GM12891 (cell line): ENCODE measurements at regions not wholly inside any gene's neighbourhood (a gene's known extent, or its start where the extent isn't known, plus 50 kb on each side); places are given as distances from the start of the nearest gene placed in this dataset.

Source experiments
- DNase-seq: peaks from one replicate; pipeline ENCODE4 v3.0.0; 2011; ENCODE audit warnings: low spot score; ENCODE audit not compliant: insufficient read length
- FAIRE-seq: peaks from 2 replicates; lab custom pipeline; 2011; peaks lifted over from hg19 to GRCh38; lab: Jason Lieb, UNC
- PAX5 ChIP-seq: IDR thresholded peaks from 2 replicates; pipeline ENCODE4 v1.6.1; 2011; ENCODE audit warnings: low read length, moderate library complexity, mild to moderate bottlenecking; ENCODE audit not compliant: insufficient read depth, severe bottlenecking
- POLR2A ChIP-seq: IDR thresholded peaks from 2 replicates; pipeline ENCODE4 v1.6.1; 2011; ENCODE audit warnings: low read depth, low read length, control low read depth
- POLR2AphosphoS5 ChIP-seq: IDR thresholded peaks from 2 replicates; pipeline ENCODE4 v1.6.1; 2011; ENCODE audit warnings: low read depth, low read length, control low read depth
- POU2F2 ChIP-seq: IDR thresholded peaks from 2 replicates; pipeline ENCODE4 v1.6.1; 2011; ENCODE audit warnings: low read depth, mild to moderate bottlenecking, control low read depth, low read length, moderate library complexity
- SPI1 ChIP-seq: IDR thresholded peaks from 2 replicates; pipeline ENCODE4 v1.6.1; 2011; ENCODE audit warnings: low read depth, low read length, control low read depth
- TAF1 ChIP-seq: IDR thresholded peaks from 2 replicates; pipeline ENCODE4 v1.6.1; 2011; ENCODE audit warnings: low read depth, low read length, control low read depth

DNA sequence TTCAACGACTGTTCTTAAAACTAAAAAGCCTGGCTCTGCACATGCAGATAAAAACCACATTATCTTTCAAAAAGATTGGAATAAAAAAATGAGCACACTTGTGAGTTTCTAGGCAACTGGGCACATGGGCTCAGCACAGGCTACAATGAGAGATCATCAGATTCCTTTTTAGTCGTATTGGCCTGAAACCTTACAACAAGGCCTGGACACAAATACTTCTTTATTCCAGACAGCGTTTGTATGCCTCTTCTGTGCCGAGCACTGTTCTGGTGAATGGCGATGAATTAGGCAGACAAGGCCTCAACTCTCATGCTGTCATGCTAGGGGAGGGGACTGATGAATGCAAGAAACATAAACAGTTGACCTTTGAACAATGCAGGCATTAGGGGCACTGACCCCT, 463.0 kb downstream of the AACS start:
- no peak for TF ChIP-seq SPI1
- no peak for TF ChIP-seq POLR2A
- no peak for TF ChIP-seq TAF1
- TF ChIP-seq PAX5, result no peak
- no peak for TF ChIP-seq POLR2AphosphoS5
- no peak for TF ChIP-seq POU2F2
- FAIRE-seq (no peak), DNase-seq (no peak)

DNA sequence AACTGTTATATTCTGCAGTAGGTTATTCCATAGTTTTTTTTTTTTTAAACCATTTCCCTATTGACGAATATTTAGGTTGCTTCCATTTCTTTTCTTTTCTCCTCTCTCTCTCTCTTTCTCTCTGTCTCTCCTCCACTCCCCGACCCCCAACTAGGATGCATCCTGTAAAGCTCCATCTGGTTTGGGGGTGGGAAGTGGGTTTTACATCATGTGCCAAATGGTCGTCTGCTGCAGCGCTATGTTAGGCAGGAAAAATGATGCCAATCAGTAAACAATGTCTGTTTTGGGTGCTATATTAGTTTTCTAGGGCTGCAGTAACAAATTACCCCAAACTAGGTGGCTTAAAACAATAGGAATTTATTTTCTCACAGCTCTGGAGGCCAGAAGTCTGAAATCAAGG, 465.0 kb downstream of the AACS start:
- FAIRE-seq, result no peak
- no peak for DNase-seq
- TF ChIP-seq POLR2A, result no peak
- TF ChIP-seq PAX5, result no peak
- no peak for TF ChIP-seq SPI1
- TF ChIP-seq POLR2AphosphoS5, result no peak
- TF ChIP-seq POU2F2, result no peak
- no peak for TF ChIP-seq TAF1

DNA sequence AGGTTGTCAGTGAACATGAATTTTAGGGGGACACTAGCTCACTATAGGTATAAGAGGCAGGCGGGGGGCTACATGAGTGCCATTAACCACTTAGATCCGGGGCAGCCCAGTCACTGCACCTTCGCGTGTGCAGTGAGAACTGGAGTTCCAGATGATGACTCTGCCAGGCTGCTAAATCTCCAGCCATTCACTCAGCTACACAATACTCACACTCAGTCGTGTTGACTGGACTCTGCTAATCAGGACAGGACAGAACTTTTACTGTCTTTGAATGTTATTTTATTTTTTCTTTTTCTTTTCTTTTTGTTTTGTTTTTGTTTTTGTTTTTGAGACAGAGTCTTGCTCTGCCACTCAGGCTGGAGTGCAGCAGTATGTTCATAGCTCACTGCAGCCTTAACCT, 465.6 kb downstream of the AACS start:
- DNase-seq, result no peak
- FAIRE-seq, result no peak
- no peak for TF ChIP-seq POU2F2
- TF ChIP-seq POLR2AphosphoS5, result no peak

DNA sequence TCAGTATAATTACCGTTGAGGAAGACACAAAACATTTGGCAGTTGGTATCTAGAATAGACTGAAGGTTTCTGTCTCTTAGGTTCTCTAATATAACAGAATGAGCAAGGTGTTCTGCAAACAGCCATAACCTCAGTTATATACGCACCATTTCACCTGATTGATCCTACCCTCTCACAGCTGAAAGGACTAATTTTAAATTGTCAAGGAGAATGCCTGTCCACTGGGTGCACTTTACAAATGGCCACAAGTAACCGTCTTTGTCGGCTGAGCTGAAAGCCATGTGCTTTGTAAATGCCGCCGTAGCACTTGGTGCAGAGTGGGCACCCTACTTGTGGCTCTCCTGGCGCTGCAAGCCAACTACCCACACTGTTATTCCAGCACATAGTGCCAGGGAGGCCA, 466.3 kb downstream of the AACS start:
- TF ChIP-seq POLR2AphosphoS5 (no peak), POLR2A (no peak), SPI1 (no peak), POU2F2 (no peak), PAX5 (no peak), TAF1 (no peak)
- no peak for DNase-seq
- FAIRE-seq, result no peak

DNA sequence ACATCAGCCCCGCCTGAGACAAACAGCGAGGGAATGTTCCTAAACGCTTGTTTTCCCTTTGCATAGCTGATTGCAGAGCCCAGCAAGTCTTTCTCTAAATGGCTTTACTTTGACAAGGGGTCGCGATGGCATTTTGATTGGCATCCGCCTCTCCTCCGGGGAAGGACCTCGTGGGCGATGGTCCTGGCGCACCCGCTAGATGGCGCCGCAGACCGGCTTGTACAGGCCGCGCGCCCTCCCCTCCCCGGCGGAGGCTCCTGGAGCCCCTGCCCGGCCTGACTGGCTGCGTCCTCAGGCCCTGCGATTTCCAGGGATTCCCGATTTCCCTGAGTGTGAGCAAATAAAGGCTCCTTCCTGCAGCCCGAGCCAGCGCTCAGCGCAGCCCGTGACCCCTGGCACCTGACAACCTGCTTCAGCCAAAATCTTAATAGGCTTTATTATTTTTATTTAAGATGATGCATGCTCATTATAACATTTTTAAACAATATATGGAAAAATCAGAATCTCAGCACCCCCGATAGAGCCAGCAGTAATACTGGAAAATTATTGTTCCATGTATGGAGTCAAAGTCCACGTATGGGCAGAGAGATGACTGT, 468.3 kb downstream of the AACS start:
- FAIRE-seq, result peak; percentile 16
- TF ChIP-seq PAX5 (no peak), POU2F2 (no peak), TAF1 (no peak), SPI1 (no peak)
- peak; percentile 46 for DNase-seq

DNA sequence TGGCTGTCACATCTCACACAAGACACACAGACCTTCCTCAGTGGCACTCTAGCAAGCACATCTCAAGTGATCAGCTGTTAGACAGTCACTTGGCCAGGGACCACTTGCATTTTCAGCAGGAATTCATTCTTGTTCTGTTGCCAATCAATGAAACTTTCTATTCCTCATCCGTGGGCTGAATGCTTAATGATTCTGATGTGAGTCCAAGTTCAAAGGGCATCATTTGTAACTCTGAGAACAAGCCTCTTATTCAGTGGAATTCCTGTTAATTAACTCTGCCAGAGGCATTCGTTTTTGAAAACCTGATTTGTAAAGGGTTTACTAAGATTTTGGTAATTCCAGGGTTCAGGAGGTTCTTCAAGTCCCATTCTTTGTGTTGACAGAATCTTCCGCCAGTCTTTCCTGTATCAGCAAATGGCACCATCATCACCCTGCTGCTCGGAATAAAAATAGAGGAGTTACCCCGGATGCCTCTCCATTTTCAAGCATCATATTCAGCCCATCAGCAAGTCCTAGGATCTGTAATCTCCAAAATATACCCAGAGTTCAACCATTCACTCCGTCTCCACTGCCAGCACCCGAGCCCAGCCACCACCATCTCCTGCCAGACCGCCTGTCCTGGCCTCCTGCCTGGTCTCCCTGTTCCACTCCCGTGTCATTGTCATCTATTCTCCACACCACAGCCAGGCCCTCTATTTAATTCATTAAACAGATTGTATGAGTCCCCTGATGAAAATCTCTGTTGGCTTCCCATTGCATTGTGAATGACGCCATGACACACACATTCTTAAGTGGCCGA, 473.4 kb downstream of the AACS start:
- no peak for TF ChIP-seq PAX5
- TF ChIP-seq TAF1, result no peak
- no peak for TF ChIP-seq SPI1
- no peak for TF ChIP-seq POLR2A
- no peak for TF ChIP-seq POLR2AphosphoS5
- DNase-seq (no peak), FAIRE-seq (no peak)

DNA sequence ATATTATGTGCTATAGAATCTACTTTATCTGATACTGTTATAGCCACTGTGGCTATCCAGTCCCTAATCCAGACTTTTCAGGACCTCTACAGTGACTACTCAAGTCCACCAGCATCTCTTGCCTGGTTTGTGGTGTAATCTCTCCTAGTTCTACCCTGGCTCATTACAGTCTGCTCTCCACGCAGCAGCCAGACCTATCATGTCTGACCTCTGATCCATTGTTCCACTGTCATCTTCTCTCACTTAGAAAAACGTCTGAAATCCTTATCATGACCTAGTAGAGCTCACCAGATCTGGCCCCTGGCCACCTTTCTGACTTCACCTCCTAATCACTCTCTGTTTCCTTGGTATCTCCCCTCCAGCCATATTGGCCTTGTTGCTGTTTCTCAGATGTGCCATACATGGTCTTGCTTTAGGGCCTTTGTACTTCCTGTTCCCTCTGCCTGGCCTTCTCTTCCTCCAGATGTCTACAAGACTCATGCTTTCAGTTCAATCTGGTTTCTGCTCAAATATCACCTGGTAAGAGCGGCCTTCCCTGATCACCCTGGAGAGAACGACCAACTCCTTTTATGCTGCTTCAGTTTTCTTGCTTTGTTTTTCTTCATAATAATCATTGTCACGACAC, 475.5 kb downstream of the AACS start:
- FAIRE-seq (no peak), DNase-seq (no peak)
- no peak for TF ChIP-seq PAX5
- no peak for TF ChIP-seq SPI1
- TF ChIP-seq POU2F2, result no peak
- no peak for TF ChIP-seq TAF1
- no peak for TF ChIP-seq POLR2A
- no peak for TF ChIP-seq POLR2AphosphoS5

DNA sequence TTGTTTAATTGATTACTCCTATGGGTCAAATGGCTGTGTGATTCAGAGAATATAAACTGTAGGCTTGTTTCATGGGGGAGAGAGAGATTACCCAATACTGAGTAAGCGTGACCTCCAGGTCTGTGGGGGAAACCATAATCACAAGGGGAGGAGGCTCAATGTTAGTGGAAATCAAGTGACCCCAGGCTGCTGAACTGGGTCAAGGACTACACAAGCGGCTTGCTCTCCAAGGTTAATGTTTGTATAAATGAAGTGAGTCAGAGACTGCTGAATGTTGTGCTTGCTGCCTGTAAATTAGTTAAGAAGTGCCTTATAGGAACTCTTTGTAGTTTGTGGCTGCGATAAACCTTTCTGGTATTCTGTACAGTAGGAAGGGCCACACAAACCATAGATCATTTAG, 479.7 kb downstream of the AACS start:
- TF ChIP-seq TAF1 (no peak), POLR2A (no peak), POLR2AphosphoS5 (no peak), POU2F2 (no peak), PAX5 (no peak), SPI1 (no peak)
- DNase-seq (no peak), FAIRE-seq (no peak)

DNA sequence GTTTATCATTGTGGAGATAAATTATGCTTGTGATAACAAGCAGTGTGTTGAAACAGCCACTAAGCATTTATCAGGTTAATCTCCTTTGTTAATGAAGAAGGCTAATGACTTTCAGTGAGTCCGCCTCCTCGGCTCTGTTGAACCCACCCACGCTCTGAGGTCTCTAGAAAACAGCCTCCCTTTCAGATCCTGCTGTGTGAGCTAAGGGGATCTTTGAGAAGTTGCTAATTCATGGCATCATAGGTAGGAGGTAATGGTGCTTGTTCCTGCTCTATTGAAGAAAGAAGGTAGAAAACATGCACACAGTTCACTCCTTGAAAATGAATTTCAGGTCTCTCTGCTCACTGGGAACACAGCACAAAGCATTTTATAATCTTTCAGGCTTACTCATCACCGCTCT, 483.9 kb downstream of the AACS start:
- DNase-seq (no peak), FAIRE-seq (no peak)
- TF ChIP-seq SPI1 (no peak), POU2F2 (no peak), TAF1 (no peak), POLR2AphosphoS5 (no peak), PAX5 (no peak), POLR2A (no peak)

DNA sequence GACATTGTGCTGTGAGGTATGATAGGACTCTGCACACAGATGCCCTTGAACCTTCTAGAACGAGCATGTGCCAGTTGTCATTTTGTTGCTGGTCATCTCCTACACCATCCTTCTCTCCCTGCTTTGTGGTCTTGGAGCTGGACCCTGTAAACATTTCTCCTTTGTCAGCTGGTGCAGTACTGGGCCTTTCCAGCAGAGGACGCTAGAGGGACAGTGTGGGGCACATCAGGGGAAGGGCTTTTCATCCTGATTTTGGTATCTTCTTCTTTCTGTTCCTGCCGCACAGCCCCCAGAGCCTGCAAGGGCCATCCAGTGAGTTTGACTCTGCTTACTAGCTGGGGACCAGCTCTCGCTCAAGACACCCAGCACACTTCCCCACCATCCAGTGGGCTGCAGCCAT, 484.6 kb downstream of the AACS start:
- FAIRE-seq (no peak), DNase-seq (no peak)
- no peak for TF ChIP-seq PAX5
- TF ChIP-seq POU2F2, result no peak
- no peak for TF ChIP-seq POLR2A
- TF ChIP-seq SPI1, result no peak
- TF ChIP-seq TAF1, result no peak
- TF ChIP-seq POLR2AphosphoS5, result no peak
